Thoracic aorta (tissue), 2 donors: ENCODE measurements at regions not wholly inside any gene's neighbourhood (a gene's known extent, or its start where the extent isn't known, plus 50 kb on each side); places are given as distances from the start of the nearest gene placed in this dataset.

Experiments used
- ATAC-seq: fragments of 150-250 bp; one replicate; pipeline ENCODE4 v1.8.0; 2017; ENCODE audit warnings: low read depth; ENCODE audit not compliant: insufficient number of reproducible peaks, low FRiP score
- DNase-seq: peaks from one replicate; pipeline ENCODE4 v3.0.0-alpha.2; 2020; ENCODE audit warnings: low spot score
- H3K27ac ChIP-seq, 2 donors: fragments of 200-600 bp; sonication (generic); 1 replicate in 1 of 2; 2 replicates in 1 of 2; pipeline ENCODE4 v1.5.1; 2016; ENCODE audit warnings: mild to moderate bottlenecking in 2 of 2, moderate library complexity in 2 of 2
- H3K27me3 ChIP-seq: fragments of 200-600 bp; sonication (generic); replicated peaks from 2 replicates; pipeline ENCODE4 v1.6.0; 2016; ENCODE audit warnings: mild to moderate bottlenecking; ENCODE audit not compliant: insufficient read depth
- H3K36me3 ChIP-seq: fragments of 200-600 bp; sonication (generic); one replicate; pipeline ENCODE4 v1.5.1; 2016
- H3K4me1 ChIP-seq, 2 donors: fragments of 200-600 bp; sonication (generic); 1 replicate in 1 of 2; 2 replicates in 1 of 2; pipeline versions ENCODE4 v1.5.1 to v1.6.0; 2016; ENCODE audit warnings: low read depth in 2 of 2, mild to moderate bottlenecking in 1 of 2; ENCODE audit not compliant: control insufficient read depth in 1 of 2
- H3K4me3 ChIP-seq: fragments of 200-600 bp; sonication (generic); 2 replicates; pipeline ENCODE4 v1.5.1; 2016; ENCODE audit warnings: mild to moderate bottlenecking
- H3K9me3 ChIP-seq: fragments of 200-600 bp; sonication (generic); 2 replicates; pipeline ENCODE4 v1.5.1; 2016
- CTCF ChIP-seq: fragments of 200-600 bp; sonication (generic); IDR thresholded peaks from one replicate; pipeline ENCODE4 v1.5.1; 2019; ENCODE audit warnings: antibody characterized with exemption

- H3K36me3 ChIP-seq = no peaks in the 10 kb centered on the region
- TF ChIP-seq CTCF = no peak
- H3K4me3 ChIP-seq = no peak overlapping the region
- H3K27ac ChIP-seq = no peak overlapping the region
- no peaks in the 10 kb centered on the region for H3K4me1 ChIP-seq
- ATAC-seq (no peak), DNase-seq (no peak)
- no peaks in the 10 kb centered on the region for H3K27me3 ChIP-seq
- peaks cover 5% of the 10 kb centered on the region for H3K9me3 ChIP-seq
Observed at GRCh38 chr5:106833517-106833916, 837.2 kb downstream of the EFNA5 start.

GRCh38 chr5:106827061-106827460, 843.7 kb downstream of the EFNA5 start:
- Histone ChIP-seq H3K27ac (no peak overlapping the region), H3K36me3 (no peaks in the 10 kb centered on the region), H3K4me1 (no peaks in the 10 kb centered on the region), H3K9me3 (no peaks in the 10 kb centered on the region), H3K27me3 (no peaks in the 10 kb centered on the region), H3K4me3 (no peak overlapping the region)
- TF ChIP-seq CTCF = no peak
- DNase-seq (no peak), ATAC-seq (no peak)

- TF ChIP-seq CTCF = no peak
- Histone ChIP-seq H3K27ac (no peak overlapping the region), H3K4me1 (no peaks in the 10 kb centered on the region), H3K27me3 (no peaks in the 10 kb centered on the region), H3K36me3 (no peaks in the 10 kb centered on the region), H3K9me3 (no peaks in the 10 kb centered on the region), H3K4me3 (no peak overlapping the region)
- ATAC-seq (no peak), DNase-seq (no peak)
Observed at GRCh38 chr5:106825374-106825773, 845.4 kb downstream of the EFNA5 start.

GRCh38 chr5:106822851-106823250, 847.9 kb downstream of the EFNA5 start:
- ATAC-seq = no peak
- no peaks in the 10 kb centered on the region for H3K27me3 ChIP-seq
- no peak overlapping the region for H3K4me3 ChIP-seq
- no peaks in the 10 kb centered on the region for H3K4me1 ChIP-seq
- TF ChIP-seq CTCF = no peak
- DNase-seq = no peak
- no peaks in the 10 kb centered on the region for H3K36me3 ChIP-seq
- no peak overlapping the region for H3K27ac ChIP-seq
- H3K9me3 ChIP-seq = no peaks in the 10 kb centered on the region

GRCh38 chr5:106818552-106818951, 852.2 kb downstream of the EFNA5 start:
- no peak for TF ChIP-seq CTCF
- no peak for DNase-seq
- Histone ChIP-seq H3K27me3 (no peaks in the 10 kb centered on the region), H3K36me3 (no peaks in the 10 kb centered on the region), H3K9me3 (no peaks in the 10 kb centered on the region), H3K4me3 (no peak overlapping the region), H3K4me1 (no peaks in the 10 kb centered on the region), H3K27ac (no peak overlapping the region)
- no peak for ATAC-seq
